GM18858 (cell line): ENCODE measurements at regions not wholly inside any gene's neighbourhood (a gene's known extent, or its start where the extent isn't known, plus 50 kb on each side); places are given as distances from the start of the nearest gene placed in this dataset.

Experiments used
- ATAC-seq: cut with Tn5 transposase; IDR thresholded peaks from one replicate; pipeline ENCODE4 v1.9.1; 2021; ENCODE audit not compliant: unreplicated experiment

DNA sequence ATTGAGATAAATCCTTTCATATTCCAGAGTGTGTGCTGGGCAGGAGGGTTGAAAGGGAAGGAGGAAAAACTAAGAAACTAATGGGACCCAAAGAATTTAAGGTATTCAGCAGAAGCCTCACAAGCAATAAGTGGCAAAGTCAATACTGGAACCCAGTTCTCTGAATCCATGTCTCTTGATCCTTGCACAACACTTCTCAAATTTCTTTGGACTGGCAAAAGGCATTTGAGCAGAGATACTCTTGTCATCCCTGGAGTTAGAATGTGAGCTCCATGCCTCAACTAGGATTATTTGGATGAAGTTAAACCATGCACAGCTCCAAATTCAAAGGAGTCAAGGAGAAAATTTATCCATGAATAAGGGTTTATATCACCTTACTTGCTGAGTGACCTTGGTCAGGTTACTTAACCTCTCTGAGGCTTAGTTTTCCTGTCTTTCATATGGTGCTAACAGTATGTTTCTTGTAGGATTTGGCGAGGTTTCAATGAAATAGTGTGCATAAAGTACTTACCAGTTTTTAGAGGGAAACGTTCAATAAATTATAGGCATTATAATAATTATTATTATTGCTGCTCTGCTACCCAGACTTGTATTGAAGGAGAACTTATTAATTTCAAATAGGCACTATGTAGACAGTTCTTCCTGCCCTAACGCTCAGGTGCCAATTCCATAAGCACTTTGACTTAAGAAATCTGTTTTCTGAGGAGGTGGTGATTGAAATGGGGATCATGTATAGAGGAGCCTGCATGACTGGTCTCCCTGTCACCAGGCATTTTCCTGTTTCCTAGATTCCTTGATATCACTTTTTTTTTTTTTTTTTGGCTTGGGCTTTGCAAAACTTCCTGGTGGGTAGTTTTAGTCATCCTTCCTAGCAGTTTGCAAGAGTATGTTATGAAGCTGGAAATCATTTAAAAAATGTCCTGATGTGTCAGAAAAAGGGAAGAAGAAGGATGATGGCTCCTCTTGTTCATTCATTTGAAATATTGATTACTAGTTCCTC is 125.0 kb upstream of the JUN start:
- no peak for ATAC-seq

DNA sequence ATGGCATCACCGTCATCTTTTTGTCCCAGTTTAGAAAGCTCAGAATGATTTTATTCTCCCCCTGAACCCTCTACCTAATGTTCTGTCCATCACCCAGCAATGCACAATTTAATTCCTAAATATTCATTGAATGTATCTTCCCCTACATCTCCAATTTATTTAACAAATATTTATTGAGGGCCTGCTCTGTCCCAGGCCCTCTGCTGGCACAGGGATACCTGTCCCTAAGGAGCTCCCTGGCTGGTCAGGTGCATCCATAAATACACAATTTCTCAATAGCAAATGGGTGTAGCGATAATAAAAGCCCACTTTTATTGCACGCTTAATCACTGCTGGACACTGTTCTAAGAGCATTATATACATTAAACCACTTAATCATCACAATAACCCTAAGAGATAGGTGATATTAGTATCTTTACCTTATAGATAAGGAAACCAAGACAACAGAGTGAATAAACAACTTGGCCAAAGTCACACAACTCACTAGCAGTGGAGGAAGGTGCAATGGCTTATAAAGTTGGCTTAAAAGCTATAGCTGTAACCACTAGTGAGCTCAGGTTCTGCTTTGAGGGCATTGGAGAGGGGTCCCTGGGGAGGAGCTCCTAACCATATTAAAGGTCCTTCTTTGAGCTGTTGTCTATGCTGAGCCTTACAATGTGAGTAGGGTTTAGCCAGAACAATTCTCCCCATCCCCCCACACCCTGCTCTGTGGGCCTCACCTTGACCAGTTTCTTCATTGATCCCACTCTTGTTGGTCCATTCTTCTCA is 126.3 kb upstream of the JUN start:
- ATAC-seq = no peak

DNA sequence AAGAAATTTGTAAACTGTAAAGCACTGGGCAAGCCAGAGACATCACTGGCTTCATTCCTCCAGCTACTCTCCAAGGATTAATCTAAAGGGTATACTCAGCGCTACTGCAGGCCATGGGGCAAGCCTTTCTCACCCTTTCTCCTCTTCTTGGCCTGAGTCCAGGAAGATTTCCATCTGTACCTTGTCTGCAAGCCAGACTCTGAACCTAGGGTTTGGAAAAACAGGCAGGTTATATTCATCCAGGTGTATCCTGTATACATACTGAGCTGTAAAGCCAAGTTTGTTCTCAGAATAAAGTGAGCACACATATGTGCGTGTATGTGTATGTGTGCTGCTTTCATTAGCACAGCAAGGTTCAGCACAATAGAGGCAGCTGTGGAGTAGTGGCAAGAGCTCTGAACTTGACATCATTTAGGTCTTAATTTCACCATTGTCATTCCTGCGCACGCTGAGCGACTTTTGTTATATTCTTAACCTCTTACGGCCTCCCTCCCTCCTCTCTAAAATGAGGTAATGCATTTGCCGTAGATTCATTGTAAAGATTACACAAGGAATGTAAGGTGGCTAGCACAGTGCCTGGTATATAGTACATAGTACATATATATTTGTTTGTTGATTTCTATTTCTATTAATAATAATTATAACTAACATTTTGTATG is 128.1 kb upstream of the JUN start:
- no peak for ATAC-seq

DNA sequence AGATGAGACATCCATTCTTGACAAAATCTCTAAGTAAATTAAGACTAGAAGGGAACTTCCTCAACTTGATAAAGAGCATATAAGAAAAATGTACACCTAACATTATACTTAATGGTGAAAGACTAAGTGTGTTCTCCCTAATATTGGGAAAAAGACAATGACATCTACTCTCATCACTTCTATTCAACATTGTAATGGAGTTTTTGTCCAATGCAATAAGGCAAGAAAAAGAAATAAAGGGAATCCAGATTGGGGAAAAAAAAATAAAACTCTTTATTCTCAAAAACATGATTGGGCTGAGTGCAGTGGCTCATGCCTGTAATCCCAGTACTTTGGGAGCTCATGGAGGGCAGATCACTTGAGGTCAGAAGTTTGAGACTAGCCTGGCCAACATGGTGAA is 131.1 kb upstream of the JUN start:
- no peak for ATAC-seq

DNA sequence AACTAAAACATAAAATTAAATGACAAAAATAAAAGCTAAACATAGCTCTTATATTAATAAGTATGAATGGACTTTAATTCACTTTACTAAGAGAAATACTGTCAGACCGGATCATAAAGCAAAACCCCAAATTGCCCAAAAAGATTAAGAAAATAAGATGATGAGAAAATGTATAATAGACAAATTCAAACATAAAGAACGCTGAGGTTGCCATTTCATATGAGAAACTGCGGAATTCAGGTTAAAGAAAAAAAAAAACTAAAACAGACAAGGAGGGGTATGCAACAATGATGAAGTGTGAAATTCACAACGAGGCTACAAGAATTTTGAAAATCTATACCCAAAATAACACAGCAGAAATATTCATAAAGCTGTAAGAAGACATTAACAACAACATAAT is 133.6 kb upstream of the JUN start:
- ATAC-seq = no peak

DNA sequence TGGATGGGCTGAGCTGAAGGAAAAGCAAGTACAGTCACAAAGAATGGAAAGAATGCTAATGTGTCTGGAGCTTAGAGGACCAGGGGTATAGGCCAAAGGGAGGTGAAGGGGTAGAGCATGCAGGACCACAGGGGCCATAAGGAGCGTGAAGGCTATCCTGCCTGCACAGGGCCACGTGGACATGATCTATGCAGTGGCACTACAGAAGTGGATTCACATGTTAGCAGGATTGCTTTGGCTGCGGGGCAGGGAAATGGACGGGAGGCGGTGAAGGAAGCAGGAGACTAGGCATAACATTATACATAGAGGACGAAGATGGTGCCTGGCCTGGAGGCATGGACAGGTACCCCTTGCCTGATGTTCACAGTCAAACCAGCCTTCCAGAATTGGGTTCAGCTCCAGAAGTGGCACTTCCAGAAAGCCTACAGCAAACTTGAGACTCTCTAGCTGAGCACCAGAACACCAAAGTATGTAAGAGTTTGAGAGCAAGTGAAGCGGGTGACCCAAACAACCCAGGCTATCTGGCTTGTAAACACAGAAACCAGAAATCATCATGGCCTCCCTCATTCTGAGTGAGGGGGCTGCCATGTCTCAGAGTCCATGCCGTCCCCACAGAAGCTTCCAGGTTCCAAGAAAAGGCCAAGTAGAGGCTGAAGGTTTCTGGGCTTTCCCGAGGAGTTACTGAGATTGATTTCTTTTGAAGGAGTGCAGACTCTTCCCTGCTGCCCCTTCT is 135.5 kb upstream of the JUN start:
- ATAC-seq = no peak

DNA sequence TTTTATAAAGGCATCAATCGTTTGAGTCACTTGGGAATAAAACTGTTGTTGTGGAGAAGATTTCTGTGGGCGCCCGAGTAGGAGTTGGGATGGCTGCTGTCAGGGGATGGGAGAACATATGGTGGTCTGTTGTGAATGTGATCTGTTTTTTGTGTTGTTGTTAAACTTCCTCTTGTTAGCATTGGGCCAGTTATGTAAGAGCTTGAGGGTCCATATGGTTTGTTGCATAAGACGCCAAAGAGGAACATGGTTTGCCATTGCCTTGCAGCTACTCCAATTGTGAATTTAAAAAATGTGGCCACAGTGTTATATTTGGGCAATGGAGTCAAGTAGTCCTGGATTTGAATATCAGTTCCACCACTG is 136.1 kb upstream of the JUN start:
- no peak for ATAC-seq

DNA sequence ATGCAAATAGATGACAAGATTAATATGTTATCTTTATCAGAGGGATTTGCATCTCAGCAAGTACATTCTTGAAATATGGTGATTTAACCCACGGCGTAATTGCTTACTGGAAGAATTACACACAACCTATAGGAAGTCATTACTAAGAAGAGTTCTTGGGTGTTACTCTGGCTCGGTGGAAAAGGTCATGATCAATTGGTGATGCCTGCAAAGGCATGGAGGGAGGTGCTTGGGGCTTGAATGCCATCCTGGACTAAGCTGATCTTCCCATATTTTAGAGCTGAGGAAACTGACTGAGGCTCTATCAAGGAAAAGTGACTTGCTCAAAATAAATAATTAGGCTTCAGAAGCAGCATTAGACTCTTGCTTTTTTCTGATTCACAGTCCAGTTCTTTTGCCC is 137.5 kb upstream of the JUN start:
- ATAC-seq = no peak

DNA sequence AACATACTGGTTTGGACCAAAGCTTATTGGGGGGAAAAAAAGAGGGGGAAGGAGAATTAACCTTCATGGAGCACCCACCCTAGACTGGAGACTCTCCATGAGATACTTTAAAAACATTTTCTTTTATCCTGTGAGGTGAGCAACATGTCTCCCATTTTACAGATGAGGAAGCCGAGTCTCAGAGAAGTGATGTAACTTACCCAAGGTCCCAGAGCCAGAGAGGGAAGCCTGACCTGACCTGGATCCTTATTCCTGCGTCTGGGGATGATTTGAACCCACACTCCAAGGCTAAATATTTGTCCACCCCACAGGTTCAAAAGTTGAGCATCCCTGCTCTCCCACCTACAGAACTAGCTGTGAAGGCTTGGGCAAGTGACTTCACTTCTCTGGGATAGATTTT is 137.9 kb upstream of the JUN start:
- no peak for ATAC-seq

DNA sequence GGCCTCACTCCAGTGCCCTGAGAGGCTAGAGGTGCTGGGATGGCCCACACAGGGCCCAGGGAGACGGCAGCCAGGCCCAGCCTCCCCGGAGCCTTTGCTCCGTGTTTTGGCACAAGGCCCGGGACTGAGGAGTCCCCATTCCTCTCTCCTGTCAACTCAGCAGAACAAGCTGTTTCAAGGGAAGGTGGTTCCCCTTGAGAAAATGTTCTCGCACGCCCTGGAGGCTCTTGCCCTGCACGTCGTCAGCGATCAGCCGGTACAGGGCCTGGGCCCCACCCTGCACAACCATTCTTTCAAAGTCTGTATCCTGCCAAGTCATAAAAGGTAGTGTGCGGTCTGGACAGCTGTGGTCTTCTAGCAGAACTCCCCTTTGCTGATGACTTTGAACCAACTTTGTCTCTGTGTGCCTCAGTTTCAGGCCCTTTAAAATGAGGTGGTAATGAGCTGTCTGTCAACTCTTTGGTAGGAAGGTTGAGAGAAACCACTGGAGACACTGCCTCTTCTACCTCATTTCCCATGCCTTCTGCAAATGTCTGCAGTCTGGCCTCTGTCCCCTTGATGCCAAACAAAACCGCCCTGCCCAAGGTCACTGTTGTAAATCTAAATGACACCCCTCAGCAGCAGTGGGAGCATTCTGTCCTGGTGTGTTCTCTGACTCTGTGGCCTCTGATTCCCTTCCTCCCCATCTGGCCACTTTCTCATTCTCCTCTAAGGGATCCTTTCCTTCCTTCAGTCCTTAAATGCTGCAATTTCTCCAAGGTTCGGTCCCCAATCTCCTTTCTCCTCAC is 138.6 kb upstream of the JUN start:
- peak; percentile 93 for ATAC-seq

DNA sequence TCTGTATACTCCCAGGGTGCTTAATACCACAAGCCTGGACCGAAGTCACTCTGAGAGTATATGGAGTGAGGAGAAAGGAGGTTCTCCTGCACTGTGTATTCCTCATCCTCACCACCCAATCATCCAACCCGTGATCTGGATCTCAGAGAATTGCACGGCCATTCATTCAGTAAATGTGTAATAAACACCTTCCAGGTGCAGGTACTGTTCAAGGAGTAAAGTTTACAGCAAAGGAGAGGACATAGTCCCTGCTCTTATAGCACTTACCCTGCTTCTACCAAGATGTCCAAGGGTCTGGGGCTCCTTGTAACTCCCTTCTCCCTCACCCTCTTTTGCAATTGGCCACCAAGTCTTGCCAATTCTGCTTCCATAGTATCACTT is 139.2 kb upstream of the JUN start:
- no peak for ATAC-seq

DNA sequence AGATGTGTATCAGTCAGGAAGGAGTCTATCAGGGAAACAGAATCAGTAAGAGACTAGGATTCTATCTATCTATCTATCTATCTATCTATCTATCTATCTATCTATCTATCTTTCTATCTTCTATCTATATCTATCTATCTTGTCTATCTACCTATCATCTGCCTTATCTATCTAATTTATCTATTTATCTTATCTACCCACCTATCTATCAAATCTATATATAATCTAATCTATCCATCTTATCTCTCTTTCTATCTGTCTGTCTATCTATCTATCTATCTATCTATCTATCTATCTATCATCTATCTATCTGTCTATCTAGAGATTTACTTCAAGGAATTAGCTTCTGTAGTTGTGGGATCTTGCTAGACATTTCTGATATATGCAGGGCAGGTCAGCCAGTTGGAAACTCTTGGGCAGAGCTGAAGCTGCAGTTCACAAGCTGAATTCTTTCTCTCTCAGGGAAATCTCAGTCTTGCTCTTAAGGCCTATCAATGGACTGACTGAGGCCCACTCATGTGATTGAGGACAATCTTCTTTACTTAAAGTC is 140.2 kb upstream of the JUN start:
- ATAC-seq = no peak

DNA sequence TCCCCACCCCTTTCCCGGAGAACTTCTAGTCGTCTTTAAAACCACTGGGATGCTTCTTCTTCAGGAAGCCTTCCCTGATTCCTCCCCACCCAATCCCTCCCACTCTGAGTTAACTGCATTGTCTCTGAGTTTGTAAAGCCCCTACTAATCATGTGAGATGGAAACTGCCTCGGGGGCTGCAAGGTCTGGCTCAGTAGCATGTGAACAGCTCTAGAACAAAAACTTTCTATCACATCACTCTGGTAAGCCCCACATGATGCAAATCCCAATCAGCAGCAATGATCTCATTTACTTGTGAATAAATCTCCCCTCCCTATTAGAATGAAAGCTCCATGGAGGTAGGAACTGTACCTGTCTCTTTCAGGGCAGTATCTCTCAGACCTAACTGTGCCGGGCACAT is 141.0 kb upstream of the JUN start:
- no peak for ATAC-seq

DNA sequence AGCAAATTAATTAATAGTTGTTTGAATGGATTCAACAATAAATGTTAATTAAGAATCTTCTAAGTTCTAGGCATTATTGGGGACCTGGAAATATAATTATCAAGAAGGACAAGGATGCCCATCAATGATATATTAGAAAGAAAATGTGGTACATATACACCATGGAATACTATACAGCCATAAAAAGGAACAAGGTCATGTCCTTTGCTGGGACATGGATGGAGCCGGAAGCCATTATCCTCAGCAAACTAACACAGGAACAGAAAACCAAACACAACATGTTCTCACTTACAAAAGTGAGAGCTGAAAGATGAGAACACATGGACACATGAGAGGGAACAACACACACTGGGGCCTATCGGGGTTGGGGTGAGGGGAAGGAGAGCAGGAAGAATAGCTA is 141.4 kb upstream of the JUN start:
- ATAC-seq = no peak

DNA sequence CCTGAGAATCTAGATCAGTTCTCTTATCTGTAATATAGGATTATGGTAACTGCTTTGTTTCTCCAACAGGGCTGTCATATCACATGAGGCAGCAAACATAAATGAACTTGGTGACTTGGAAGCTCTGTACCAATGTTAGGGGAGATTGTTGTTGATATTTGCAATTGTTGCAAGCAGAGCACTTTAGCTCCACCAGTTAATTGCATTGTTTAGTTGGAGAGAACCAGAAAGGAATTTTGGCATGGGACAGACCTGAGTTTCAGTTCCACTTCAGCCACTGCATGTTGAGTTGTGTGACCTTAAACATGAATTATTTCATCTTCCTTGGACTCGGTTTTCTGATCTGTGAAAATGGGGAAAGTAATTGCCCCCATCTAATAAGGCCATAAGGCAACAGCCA is 142.3 kb upstream of the JUN start:
- ATAC-seq = no peak

DNA sequence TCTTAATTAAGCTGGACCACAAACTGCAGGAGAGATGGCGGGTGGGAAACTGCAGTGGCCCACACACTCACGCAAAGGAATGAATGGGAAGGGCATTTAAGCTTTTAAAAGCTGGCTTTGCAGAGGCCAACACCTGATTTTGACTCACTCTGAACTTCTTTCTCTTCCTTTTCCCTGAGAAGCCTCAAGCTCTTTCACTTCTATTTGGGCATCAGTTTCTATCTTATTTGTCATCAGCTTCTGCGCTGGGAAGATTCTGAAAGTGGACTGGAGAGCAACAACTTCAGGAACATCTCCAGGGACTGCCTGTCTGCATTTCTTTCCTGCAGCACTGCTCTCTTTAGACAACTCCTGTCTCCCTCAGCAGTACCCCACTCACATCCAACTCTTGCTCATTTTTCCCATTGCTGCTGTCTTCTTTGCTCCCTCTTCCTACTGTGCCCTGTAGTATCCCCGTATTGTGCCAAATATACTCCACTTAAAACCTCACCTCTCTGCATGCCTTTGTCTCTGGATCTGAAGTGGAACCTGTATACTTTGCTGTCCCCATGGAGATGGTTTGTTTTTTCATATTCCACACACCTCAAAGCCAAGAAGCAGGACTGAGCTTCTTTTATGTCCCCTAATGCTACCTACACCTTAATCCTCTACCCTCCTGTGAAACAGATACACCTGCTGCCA is 143.3 kb upstream of the JUN start:
- ATAC-seq = no peak

DNA sequence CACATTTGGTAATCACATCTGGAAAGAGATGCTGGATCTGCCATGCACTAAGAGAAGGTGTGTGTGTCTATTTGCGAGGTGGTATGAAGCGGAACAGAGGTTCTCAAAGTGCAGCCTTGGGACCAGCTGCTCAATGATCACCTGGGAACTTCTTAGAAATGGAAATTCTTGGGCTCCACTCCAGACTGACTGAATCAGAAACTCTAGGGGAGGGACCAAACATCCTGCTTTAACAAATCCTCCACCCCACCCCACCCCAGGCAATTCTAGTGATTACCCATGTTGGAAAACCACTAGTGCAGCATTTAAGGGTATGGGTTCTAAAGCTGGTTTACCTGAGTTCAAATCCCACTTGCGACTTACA is 143.9 kb upstream of the JUN start:
- ATAC-seq = no peak

DNA sequence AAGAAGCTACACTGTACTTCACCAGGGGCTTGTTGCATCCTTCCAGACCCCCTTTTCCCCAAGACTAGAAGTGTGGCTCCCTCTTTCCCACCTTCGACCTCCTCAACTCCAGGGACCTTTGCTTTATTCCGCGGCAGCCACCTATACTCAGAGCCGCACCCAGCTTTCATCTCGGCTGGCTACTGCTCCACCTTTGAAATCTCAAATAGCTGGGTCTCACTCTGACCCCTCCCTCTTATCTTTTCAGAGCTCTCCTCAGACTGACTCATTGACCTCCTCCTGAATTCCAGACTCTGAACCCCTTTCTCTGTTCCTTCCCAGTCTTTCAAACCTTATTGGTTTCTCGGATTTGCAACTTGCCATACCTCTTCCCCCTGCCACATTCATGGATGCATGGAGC is 144.7 kb upstream of the JUN start:
- ATAC-seq = no peak

DNA sequence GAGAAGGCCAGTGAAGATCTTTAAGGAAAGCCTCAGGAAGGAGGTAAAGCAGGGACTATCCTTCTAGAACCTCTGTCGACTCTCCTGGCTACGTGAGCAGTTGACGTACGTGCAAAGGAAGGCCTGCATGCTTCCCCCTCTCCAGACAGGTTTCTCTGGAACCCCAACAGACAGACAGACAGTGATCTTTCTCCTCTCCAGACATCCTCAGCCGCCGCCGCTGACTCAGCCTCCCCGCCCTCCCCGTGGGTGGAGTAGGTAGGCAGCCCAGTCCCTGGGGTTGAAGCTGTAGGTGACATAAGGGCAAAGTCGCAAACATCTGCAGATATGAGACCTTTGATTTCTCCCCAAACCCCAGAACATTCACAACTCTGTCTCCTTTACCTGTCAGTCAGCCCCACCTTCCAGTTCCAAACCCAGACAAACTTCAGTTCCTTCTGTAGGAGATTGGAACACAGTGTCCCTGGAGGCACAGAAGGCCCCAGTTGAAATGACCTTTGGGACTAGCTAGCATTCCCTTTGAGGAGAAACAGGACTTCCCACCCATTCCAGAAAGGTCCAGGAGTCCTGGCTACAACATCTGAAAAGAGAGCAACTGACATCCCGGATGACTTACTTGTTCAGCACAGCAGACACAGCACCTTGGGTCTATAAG is 146.0 kb upstream of the JUN start:
- no peak for ATAC-seq
